ENCODE measurements at regions not wholly inside any gene's neighbourhood (a gene's known extent, or its start where the extent isn't known, plus 50 kb on each side); places are given as distances from the start of the nearest gene placed in this dataset.

DNA sequence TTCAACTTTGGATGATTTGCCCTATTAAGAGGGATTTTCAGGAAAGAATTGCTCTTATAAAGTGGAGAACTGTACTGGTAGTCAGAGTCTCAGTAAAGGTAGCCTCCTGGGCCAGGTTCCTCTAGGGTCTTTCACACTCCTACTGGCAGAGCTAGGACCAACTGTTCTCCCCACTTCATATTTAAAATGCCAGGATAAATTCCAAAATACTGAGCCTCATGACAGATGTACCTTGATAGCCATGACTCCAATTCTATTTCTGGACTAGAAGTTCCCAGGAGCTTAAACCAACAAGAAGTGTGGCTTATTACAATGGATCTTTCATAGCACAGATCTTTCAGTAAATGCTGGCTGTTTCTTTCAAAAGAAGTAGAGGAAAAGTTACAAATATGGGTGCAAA, 126.5 kb downstream of the C12orf75 start:
- TF ChIP-seq POLR2A (IDR thresholded peaks at IDR 0.05), result no peak
- TF ChIP-seq, protein P1, sequence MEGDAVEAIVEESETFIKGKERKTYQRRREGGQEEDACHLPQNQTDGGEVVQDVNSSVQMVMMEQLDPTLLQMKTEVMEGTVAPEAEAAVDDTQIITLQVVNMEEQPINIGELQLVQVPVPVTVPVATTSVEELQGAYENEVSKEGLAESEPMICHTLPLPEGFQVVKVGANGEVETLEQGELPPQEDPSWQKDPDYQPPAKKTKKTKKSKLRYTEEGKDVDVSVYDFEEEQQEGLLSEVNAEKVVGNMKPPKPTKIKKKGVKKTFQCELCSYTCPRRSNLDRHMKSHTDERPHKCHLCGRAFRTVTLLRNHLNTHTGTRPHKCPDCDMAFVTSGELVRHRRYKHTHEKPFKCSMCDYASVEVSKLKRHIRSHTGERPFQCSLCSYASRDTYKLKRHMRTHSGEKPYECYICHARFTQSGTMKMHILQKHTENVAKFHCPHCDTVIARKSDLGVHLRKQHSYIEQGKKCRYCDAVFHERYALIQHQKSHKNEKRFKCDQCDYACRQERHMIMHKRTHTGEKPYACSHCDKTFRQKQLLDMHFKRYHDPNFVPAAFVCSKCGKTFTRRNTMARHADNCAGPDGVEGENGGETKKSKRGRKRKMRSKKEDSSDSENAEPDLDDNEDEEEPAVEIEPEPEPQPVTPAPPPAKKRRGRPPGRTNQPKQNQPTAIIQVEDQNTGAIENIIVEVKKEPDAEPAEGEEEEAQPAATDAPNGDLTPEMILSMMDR (IDR thresholded peaks at IDR 0.05), result no peak

Measured in ovary (tissue), 3 donors.